Left ventricle myocardium inferior (tissue), 1 donor: ENCODE measurements at regions not wholly inside any gene's neighbourhood (a gene's known extent, or its start where the extent isn't known, plus 50 kb on each side); places are given as distances from the start of the nearest gene placed in this dataset.

Experiments used
- DNase-seq: peaks from one replicate; pipeline ENCODE4 v3.0.0-alpha.2; 2020
- H3K27ac ChIP-seq: fragments of 200-600 bp; replicated peaks from 2 replicates; pipeline ENCODE4 v1.8.0; 2021
- H3K27me3 ChIP-seq: fragments of 200-600 bp; 2 replicates; pipeline ENCODE4 v1.8.0; 2021; ENCODE audit warnings: low read depth
- H3K36me3 ChIP-seq: fragments of 200-600 bp; 2 replicates; pipeline ENCODE4 v1.8.0; 2021
- H3K4me1 ChIP-seq: fragments of 200-600 bp; 2 replicates; pipeline ENCODE4 v1.8.0; 2021
- H3K4me3 ChIP-seq: fragments of 200-600 bp; 2 replicates; pipeline ENCODE4 v1.8.0; 2021; ENCODE audit warnings: mild to moderate bottlenecking, moderate library complexity
- H3K9me3 ChIP-seq: fragments of 200-600 bp; replicated peaks from 2 replicates; pipeline ENCODE4 v1.8.0; 2021
- intact Hi-C: fragments of 100-400 bp; cut with micrococcal nuclease; formaldehyde crosslinking; loops from one replicate; pipeline ENCODE4 v1.11.0; 2022
- TF ChIP-seq, protein P1 (sequence below): fragments of 200-600 bp; IDR thresholded peaks from 2 replicates; pipeline ENCODE4 v1.8.0; 2021; ENCODE audit warnings: antibody characterized with exemption, mild to moderate bottlenecking, borderline replicate concordance
- donor health status: DM: no; HTN: yes; CAD: no; lungs with severe emphysema.

DNA sequence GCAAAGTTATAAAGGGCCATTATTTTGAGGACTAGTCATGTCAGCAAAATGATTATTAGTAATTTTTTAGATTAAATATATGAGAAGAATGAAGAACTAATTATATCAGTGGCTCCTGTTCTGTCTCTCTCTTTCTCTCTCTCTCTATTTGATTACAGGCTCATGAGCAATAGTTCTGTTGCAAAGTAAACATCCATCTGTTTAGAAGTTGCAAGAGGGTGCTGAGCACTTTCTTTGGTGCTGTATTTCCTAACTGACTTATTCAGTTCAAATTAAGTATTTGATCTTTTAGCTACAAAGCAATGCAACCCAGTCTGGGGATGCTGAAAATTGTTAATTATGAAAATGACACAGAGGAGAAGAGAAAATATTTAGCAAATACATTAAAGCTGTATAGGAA lies 408.1 kb upstream of the UBE2E3 start:
- Histone ChIP-seq H3K4me1 (no peaks in the 10 kb centered on the region), H3K4me3 (no peak overlapping the region), H3K27me3 (no peaks in the 10 kb centered on the region), H3K27ac (no peak overlapping the region), H3K9me3 (no peaks in the 10 kb centered on the region), H3K36me3 (no peaks in the 10 kb centered on the region)
- DNase-seq: no peak
- TF ChIP-seq, protein P1, sequence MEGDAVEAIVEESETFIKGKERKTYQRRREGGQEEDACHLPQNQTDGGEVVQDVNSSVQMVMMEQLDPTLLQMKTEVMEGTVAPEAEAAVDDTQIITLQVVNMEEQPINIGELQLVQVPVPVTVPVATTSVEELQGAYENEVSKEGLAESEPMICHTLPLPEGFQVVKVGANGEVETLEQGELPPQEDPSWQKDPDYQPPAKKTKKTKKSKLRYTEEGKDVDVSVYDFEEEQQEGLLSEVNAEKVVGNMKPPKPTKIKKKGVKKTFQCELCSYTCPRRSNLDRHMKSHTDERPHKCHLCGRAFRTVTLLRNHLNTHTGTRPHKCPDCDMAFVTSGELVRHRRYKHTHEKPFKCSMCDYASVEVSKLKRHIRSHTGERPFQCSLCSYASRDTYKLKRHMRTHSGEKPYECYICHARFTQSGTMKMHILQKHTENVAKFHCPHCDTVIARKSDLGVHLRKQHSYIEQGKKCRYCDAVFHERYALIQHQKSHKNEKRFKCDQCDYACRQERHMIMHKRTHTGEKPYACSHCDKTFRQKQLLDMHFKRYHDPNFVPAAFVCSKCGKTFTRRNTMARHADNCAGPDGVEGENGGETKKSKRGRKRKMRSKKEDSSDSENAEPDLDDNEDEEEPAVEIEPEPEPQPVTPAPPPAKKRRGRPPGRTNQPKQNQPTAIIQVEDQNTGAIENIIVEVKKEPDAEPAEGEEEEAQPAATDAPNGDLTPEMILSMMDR: no peak
- intact Hi-C loops: no loop called here

DNA sequence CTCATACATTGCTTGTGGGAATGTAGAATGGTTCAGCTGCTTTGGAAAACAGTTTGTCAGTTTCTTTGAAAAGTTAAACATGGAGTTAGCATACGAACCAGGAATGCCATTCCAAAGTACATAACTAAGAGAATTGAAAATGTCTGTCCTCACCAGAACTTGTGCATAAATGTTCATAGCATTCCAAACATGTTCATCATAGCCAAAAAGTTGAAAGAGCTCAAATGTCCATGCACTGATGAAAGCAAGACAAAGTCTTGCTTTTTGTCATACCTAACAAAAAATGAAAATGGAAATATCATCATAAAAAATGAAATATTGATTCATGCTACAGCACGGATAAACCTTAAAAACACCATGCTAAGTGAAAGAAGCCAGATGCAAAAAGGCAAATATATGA lies 408.8 kb upstream of the UBE2E3 start:
- Histone ChIP-seq H3K27me3 (no peaks in the 10 kb centered on the region), H3K9me3 (no peaks in the 10 kb centered on the region), H3K36me3 (no peaks in the 10 kb centered on the region), H3K4me1 (no peaks in the 10 kb centered on the region), H3K4me3 (no peak overlapping the region), H3K27ac (no peak overlapping the region)
- DNase-seq: no peak
- intact Hi-C loops: no loop called here
- TF ChIP-seq, protein P1: no peak

DNA sequence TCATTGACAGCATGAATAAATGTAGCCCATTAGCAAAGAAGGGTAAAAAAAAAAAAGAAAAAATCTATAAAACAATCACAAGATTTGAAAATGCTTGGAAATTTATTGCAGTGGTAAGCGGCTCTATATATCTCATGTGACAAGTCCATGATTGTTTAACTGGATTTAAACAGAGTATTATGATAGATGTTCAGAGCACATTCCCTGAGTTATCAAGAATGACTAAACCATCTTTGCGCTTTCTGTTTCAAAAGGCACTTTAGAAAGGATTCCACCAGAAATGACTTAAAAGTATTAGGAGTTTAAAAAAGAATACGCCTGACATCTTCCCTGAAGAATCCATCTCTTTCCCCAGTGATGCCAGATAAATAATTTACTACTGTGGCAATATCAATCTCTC lies 409.5 kb upstream of the UBE2E3 start:
- H3K27ac ChIP-seq: no peak overlapping the region
- no peak overlapping the region for H3K4me3 ChIP-seq
- TF ChIP-seq, protein P1: no peak
- no peaks in the 10 kb centered on the region for H3K9me3 ChIP-seq
- intact Hi-C loops: no loop called here
- H3K36me3 ChIP-seq: no peaks in the 10 kb centered on the region
- no peaks in the 10 kb centered on the region for H3K27me3 ChIP-seq
- DNase-seq: no peak
- no peaks in the 10 kb centered on the region for H3K4me1 ChIP-seq

DNA sequence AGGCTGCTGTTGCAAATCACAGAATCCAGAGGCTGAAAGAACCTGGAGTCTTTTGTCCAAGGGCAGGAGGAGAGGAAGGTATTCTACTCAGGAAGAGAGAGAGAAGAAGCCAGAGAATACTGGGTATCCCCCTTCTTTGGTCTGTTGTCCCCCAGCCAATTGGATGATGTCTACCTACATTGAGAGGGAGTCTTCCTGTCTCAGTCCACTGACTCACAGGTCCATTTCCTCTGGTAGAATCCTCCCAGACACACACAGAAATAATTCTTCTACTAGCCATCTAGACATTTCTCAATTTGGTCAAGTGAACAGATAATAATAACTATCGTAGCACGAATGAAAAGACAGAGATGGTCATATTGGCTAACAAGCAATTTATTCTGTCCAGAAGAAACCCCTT lies 416.4 kb upstream of the UBE2E3 start:
- Histone ChIP-seq H3K27ac (no peak overlapping the region), H3K4me3 (no peak overlapping the region), H3K9me3 (no peaks in the 10 kb centered on the region), H3K27me3 (no peaks in the 10 kb centered on the region), H3K4me1 (no peaks in the 10 kb centered on the region), H3K36me3 (no peaks in the 10 kb centered on the region)
- intact Hi-C loops: no loop called here
- TF ChIP-seq, protein P1: no peak
- no peak for DNase-seq

DNA sequence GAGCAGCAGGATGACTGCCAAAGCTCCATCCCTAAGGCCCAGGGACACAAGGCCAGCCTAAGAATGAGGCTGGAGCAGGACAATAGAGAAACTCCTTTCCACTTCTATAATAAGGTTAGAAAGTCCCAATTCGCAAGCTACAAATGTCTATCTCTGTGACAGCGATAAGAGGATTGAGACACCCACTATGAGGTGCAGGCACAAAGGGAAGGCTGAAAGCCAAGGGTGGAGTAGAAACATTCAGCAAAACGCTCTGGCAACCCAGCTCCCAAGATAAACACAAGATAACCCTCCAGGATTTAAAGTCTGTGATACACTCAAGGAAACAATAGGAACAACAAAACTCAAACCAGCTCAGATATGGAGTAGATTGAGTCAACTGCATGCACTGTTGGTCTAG lies 418.0 kb upstream of the UBE2E3 start:
- no peak for DNase-seq
- TF ChIP-seq, protein P1: no peak
- no peak overlapping the region for H3K27ac ChIP-seq
- peaks cover 1% of the 10 kb centered on the region for H3K9me3 ChIP-seq
- intact Hi-C loops: no loop called here
- H3K4me1 ChIP-seq: no peaks in the 10 kb centered on the region
- H3K36me3 ChIP-seq: no peaks in the 10 kb centered on the region
- no peaks in the 10 kb centered on the region for H3K27me3 ChIP-seq
- no peak overlapping the region for H3K4me3 ChIP-seq

DNA sequence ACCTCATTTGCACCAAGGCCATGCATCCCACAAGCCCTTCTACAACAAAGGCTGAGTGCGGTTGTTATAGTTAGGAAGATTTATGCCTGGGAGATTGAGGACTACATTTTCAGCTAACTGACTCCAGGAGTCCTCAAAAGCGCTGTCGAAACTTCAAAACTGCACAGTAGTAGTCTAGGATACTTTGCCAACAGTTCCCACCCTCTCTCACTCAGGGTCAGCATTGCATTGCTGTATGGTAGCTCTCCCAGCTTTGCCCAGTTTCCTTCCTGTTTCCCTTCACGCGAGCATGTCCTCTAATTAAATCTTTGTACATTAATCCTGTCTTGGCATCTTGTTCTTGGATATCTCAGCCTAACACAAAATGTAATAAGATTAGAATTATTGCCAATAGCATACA lies 420.6 kb upstream of the UBE2E3 start:
- DNase-seq: no peak
- TF ChIP-seq, protein P1: no peak
- H3K4me3 ChIP-seq: no peak overlapping the region
- H3K4me1 ChIP-seq: no peaks in the 10 kb centered on the region
- no peaks in the 10 kb centered on the region for H3K27me3 ChIP-seq
- no peaks in the 10 kb centered on the region for H3K36me3 ChIP-seq
- H3K9me3 ChIP-seq: peaks cover 10% of the 10 kb centered on the region
- intact Hi-C loops: no loop called here
- H3K27ac ChIP-seq: no peak overlapping the region
